ENCODE measurements at regions not wholly inside any gene's neighbourhood (a gene's known extent, or its start where the extent isn't known, plus 50 kb on each side); places are given as distances from the start of the nearest gene placed in this dataset.
"Not testable (repeated sequence)": the region's sequence is repeated elsewhere in the genome, so short reads cannot be mapped to it uniquely, and the experiment has no call there.

GRCh38 chr3:169029674-169030285 lies 633.7 kb downstream of the MECOM start:
- no peak for DNase-seq

- DNase-seq = no peak
Observed at GRCh38 chr3:169028716-169029115, 634.8 kb downstream of the MECOM start.

- no peak for DNase-seq
Observed at GRCh38 chr3:169026543-169027182, 636.8 kb downstream of the MECOM start.

GRCh38 chr3:169022457-169022856 lies 641.1 kb downstream of the MECOM start:
- DNase-seq = no peak

GRCh38 chr3:169020371-169020770 lies 643.1 kb downstream of the MECOM start:
- no peak for DNase-seq

- DNase-seq = no peak
Observed at GRCh38 chr3:169009453-169009852, 654.1 kb downstream of the MECOM start.

- DNase-seq = no peak
Observed at GRCh38 chr3:169008776-169009358, 654.6 kb downstream of the MECOM start.

GRCh38 chr3:169007145-169007544 lies 656.4 kb downstream of the MECOM start:
- DNase-seq = no peak

GRCh38 chr3:169006398-169006797 lies 657.1 kb downstream of the MECOM start:
- DNase-seq = not testable (repeated sequence)

GRCh38 chr3:169002689-169003088 lies 660.8 kb downstream of the MECOM start:
- DNase-seq = peak; percentile 99

- DNase-seq = no peak
Observed at GRCh38 chr3:168998792-168999191, 664.7 kb downstream of the MECOM start.

- DNase-seq = no peak
Observed at GRCh38 chr3:168997488-168997887, 666.0 kb downstream of the MECOM start.

- no peak for DNase-seq
Observed at GRCh38 chr3:168996622-168997021, 666.9 kb downstream of the MECOM start.

GRCh38 chr3:168995129-168995528 lies 668.4 kb downstream of the MECOM start:
- DNase-seq = no peak

- DNase-seq = no peak
Observed at GRCh38 chr3:168991803-168992202, 671.7 kb downstream of the MECOM start.

- no peak for DNase-seq
Observed at GRCh38 chr3:168990621-168991020, 672.9 kb downstream of the MECOM start.

- no peak for DNase-seq
Observed at GRCh38 chr3:168990134-168990533, 673.4 kb downstream of the MECOM start.

GRCh38 chr3:168989396-168989795 lies 674.1 kb downstream of the MECOM start:
- DNase-seq = no peak

GRCh38 chr3:168988853-168989252 lies 674.7 kb downstream of the MECOM start:
- DNase-seq = no peak

GRCh38 chr3:168984872-168985271 lies 678.6 kb downstream of the MECOM start:
- no peak for DNase-seq

- no peak for DNase-seq
Observed at GRCh38 chr3:168983046-168983445, 680.5 kb downstream of the MECOM start.

GRCh38 chr3:168981396-168981795 lies 682.1 kb downstream of the MECOM start:
- no peak for DNase-seq

GRCh38 chr3:168977716-168978374 lies 685.7 kb downstream of the MECOM start:
- DNase-seq = no peak

- DNase-seq = no peak
Observed at GRCh38 chr3:168976969-168977368, 686.5 kb downstream of the MECOM start.
